ENCODE measurements at regions not wholly inside any gene's neighbourhood (a gene's known extent, or its start where the extent isn't known, plus 50 kb on each side); places are given as distances from the start of the nearest gene placed in this dataset.

GRCh38 chr17:77456951-77457548 is 316.3 kb downstream of the SEC14L1 start:
- no peaks in the 10 kb centered on the region for H3K9me3 ChIP-seq (ENCODE audit: insufficient read depth, low read length)
- H3K4me2 ChIP-seq (ENCODE audit: low read length), result no peak overlapping the region
- H3K27ac ChIP-seq (ENCODE audit: low read length), result no peak overlapping the region
- no peaks in the 10 kb centered on the region for H3K27me3 ChIP-seq (ENCODE audit: low read depth, low read length)
- peaks cover 2% of the 10 kb centered on the region for H3K36me3 ChIP-seq (replicated peaks; ENCODE audit: low read depth, low read length)
- no peak overlapping the region for H2AFZ ChIP-seq (ENCODE audit: low read depth, low read length)
- TF ChIP-seq CTCF (IDR thresholded peaks at IDR 0.05; ENCODE audit: low read depth, low read length) (no peak), EZH2phosphoT487 (IDR thresholded peaks at IDR 0.05; ENCODE audit: low read depth) (no peak)
- H3K9ac ChIP-seq (ENCODE audit: low read length), result no peak overlapping the region
- H3K4me1 ChIP-seq (ENCODE audit: low read length), result peaks cover 41% of the 10 kb centered on the region
- peaks cover 3% of the 10 kb centered on the region; the same call in 1 of the 2 replicates for H4K20me1 ChIP-seq (ENCODE audit: insufficient read depth, low read length)
- H3K4me3 ChIP-seq (ENCODE audit: low read length), result no peak overlapping the region
- H3K79me2 ChIP-seq (ENCODE audit: low read length), result peaks cover 26% of the 10 kb centered on the region

- Histone ChIP-seq H3K36me3 (replicated peaks; ENCODE audit: low read depth, low read length) (peaks cover 2% of the 10 kb centered on the region), H2AFZ (ENCODE audit: low read depth, low read length) (no peak overlapping the region), H3K27ac (ENCODE audit: low read length) (no peak overlapping the region), H3K4me1 (ENCODE audit: low read length) (peaks cover 43% of the 10 kb centered on the region), H3K79me2 (ENCODE audit: low read length) (peaks cover 24% of the 10 kb centered on the region), H3K9ac (ENCODE audit: low read length) (no peak overlapping the region), H3K4me2 (ENCODE audit: low read length) (no peak overlapping the region), H3K4me3 (ENCODE audit: low read length) (no peak overlapping the region), H3K27me3 (ENCODE audit: low read depth, low read length) (no peaks in the 10 kb centered on the region), H4K20me1 (ENCODE audit: insufficient read depth, low read length) (peaks cover 3% of the 10 kb centered on the region; the same call in 1 of the 2 replicates), H3K9me3 (ENCODE audit: insufficient read depth, low read length) (no peaks in the 10 kb centered on the region)
- TF ChIP-seq CTCF (IDR thresholded peaks at IDR 0.05; ENCODE audit: low read depth, low read length) (no peak), EZH2phosphoT487 (IDR thresholded peaks at IDR 0.05; ENCODE audit: low read depth) (no peak)
These were observed 316.9 kb downstream of the SEC14L1 start for GRCh38 chr17:77457572-77458201.

GRCh38 chr17:77458202-77459017 is 317.6 kb downstream of the SEC14L1 start:
- Histone ChIP-seq H3K4me2 (ENCODE audit: low read length) (no peak overlapping the region), H3K27me3 (ENCODE audit: low read depth, low read length) (no peaks in the 10 kb centered on the region), H3K4me3 (ENCODE audit: low read length) (no peak overlapping the region), H3K9ac (ENCODE audit: low read length) (no peak overlapping the region), H4K20me1 (ENCODE audit: insufficient read depth, low read length) (peaks cover 3% of the 10 kb centered on the region; the same call in 1 of the 2 replicates), H3K9me3 (ENCODE audit: insufficient read depth, low read length) (no peaks in the 10 kb centered on the region), H2AFZ (ENCODE audit: low read depth, low read length) (no peak overlapping the region), H3K4me1 (ENCODE audit: low read length) (peaks cover 45% of the 10 kb centered on the region), H3K27ac (ENCODE audit: low read length) (no peak overlapping the region), H3K36me3 (replicated peaks; ENCODE audit: low read depth, low read length) (peaks cover 5% of the 10 kb centered on the region), H3K79me2 (ENCODE audit: low read length) (peaks cover 25% of the 10 kb centered on the region)
- no peak for TF ChIP-seq EZH2phosphoT487 (IDR thresholded peaks at IDR 0.05; ENCODE audit: low read depth)
- no peak for TF ChIP-seq CTCF (IDR thresholded peaks at IDR 0.05; ENCODE audit: low read depth, low read length)

Measured in OCI-LY3 (cell line).